SKM-1 (cell line): ENCODE measurements at regions not wholly inside any gene's neighbourhood (a gene's known extent, or its start where the extent isn't known, plus 50 kb on each side); places are given as distances from the start of the nearest gene placed in this dataset.

ENCODE experiments used
- DNase-seq: peaks from one replicate; lab custom pipeline; 2025; ENCODE audit not compliant: unreplicated experiment; lab: John Stamatoyannopoulos, UW

- DNase-seq = no peak
Observed at GRCh38 chr7:96638669-96639068, 71.0 kb downstream of the SEM1 start.

- no peak for DNase-seq
Observed at GRCh38 chr7:96637522-96637921, 72.1 kb downstream of the SEM1 start.

GRCh38 chr7:96636979-96637378 is 72.7 kb downstream of the SEM1 start:
- no peak for DNase-seq

- no peak for DNase-seq
Observed at GRCh38 chr7:96636342-96636860, 73.2 kb downstream of the SEM1 start.

- DNase-seq = no peak
Observed at GRCh38 chr7:96629884-96630283, 79.8 kb downstream of the SEM1 start.

GRCh38 chr7:96624954-96625353 is 84.7 kb downstream of the SEM1 start:
- no peak for DNase-seq

GRCh38 chr7:96621932-96622331 is 87.7 kb downstream of the SEM1 start:
- DNase-seq = no peak

- no peak for DNase-seq
Observed at GRCh38 chr7:96614154-96614867, 95.3 kb downstream of the SEM1 start.

GRCh38 chr7:96612034-96612433 is 97.6 kb downstream of the SEM1 start:
- no peak for DNase-seq

- DNase-seq = no peak
Observed at GRCh38 chr7:96605045-96605716, 104.5 kb downstream of the SEM1 start.

- no peak for DNase-seq
Observed at GRCh38 chr7:96599288-96599936, 110.2 kb downstream of the SEM1 start.

- no peak for DNase-seq
Observed at GRCh38 chr7:96598421-96598820, 111.2 kb downstream of the SEM1 start.

GRCh38 chr7:96596120-96596826 is 113.4 kb downstream of the SEM1 start:
- DNase-seq = no peak

- DNase-seq = no peak
Observed at GRCh38 chr7:96591900-96592676, 117.6 kb downstream of the SEM1 start.

- no peak for DNase-seq
Observed at GRCh38 chr7:96591159-96591899, 118.3 kb downstream of the SEM1 start.

- no peak for DNase-seq
Observed at GRCh38 chr7:96589038-96589437, 120.6 kb downstream of the SEM1 start.

- DNase-seq = no peak
Observed at GRCh38 chr7:96579119-96579518, 130.5 kb downstream of the SEM1 start.

GRCh38 chr7:96578606-96579005 is 131.0 kb downstream of the SEM1 start:
- no peak for DNase-seq

- DNase-seq = no peak
Observed at GRCh38 chr7:96563409-96563808, 146.2 kb downstream of the SEM1 start.

- no peak for DNase-seq
Observed at GRCh38 chr7:96562966-96563365, 146.7 kb downstream of the SEM1 start.
